Stomach (tissue), 8 donors: ENCODE measurements at regions not wholly inside any gene's neighbourhood (a gene's known extent, or its start where the extent isn't known, plus 50 kb on each side); places are given as distances from the start of the nearest gene placed in this dataset.

Experiments used
- DNase-seq, 2 donors: peaks; one replicate each; pipeline versions ENCODE4 v3.0.0 to v3.0.0-alpha.2; 2013 to 2019
- H3K27ac ChIP-seq, 5 donors: fragments of 200-600 bp in 4 of 5; sonication (generic) in 4 of 5; one replicate each; pipeline ENCODE4 v1.5.1; 2013 to 2019; ENCODE audit warnings: mild to moderate bottlenecking in 1 of 5, moderate library complexity in 1 of 5
- H3K27me3 ChIP-seq, 3 donors: fragments of 200-600 bp; sonication (generic); one replicate each; pipeline ENCODE4 v1.5.1; 2017 to 2019; ENCODE audit warnings: mixed run types in 1 of 3
- H3K36me3 ChIP-seq, 4 donors: fragments of 200-600 bp; sonication (generic); 1 replicate in 3 of 4; 2 replicates in 1 of 4; pipeline ENCODE4 v1.5.1; 2016 to 2019
- H3K4me1 ChIP-seq, 4 donors: fragments of 200-600 bp; sonication (generic); one replicate each; pipeline ENCODE4 v1.5.1; 2016 to 2019
- H3K4me3 ChIP-seq, 4 donors: fragments of 200-600 bp; sonication (generic) in 3 of 4; one replicate each; pipeline ENCODE4 v1.5.1; 2016 to 2019; ENCODE audit warnings: mild to moderate bottlenecking in 1 of 4
- H3K9me3 ChIP-seq, 4 donors: fragments of 200-600 bp; sonication (generic); one replicate each; pipeline ENCODE4 v1.5.1; 2016 to 2019
- EP300 ChIP-seq: sonication (generic); formaldehyde crosslinking; IDR thresholded peaks from one replicate; pipeline ENCODE4 v1.6.1; 2017; ENCODE audit warnings: antibody characterized with exemption
- POLR2A ChIP-seq, 4 donors: fragments of 450-650 bp; IDR thresholded peaks; one replicate each; pipeline ENCODE4 v1.6.1; 2016; ENCODE audit warnings: antibody characterized with exemption in 4 of 4, control low read depth in 2 of 4, mild to moderate bottlenecking in 1 of 4, moderate library complexity in 1 of 4
- POLR2AphosphoS5 ChIP-seq, 3 donors: sonication (generic); formaldehyde crosslinking; IDR thresholded peaks; one replicate each; pipeline ENCODE4 v1.6.1; 2016; ENCODE audit warnings: antibody characterized with exemption in 3 of 3
- WGBS, 5 donors: extraction: QIAGEN DNeasy Blood & Tissue Kit in 3 of 5; methylation state at CpG; one replicate each; pipeline versions ENCODE4 v1.1.5 to v1.1.7; 2013 to 2018; 5-methylcytosine and 5-hydroxymethylcytosine counted together
- intact Hi-C: fragments of 100-400 bp; cut with DNase I; formaldehyde crosslinking; loops from one replicate; pipeline ENCODE4 v1.15.1; 2023; ENCODE audit warnings: low total_unique reads
- TF ChIP-seq, protein P1 (sequence below), 7 experiments: fragments of 450-650 bp in 4 of 7; fragments of 200-600 bp in 3 of 7; sonication (generic) in 3 of 7; IDR thresholded peaks; one replicate each; pipeline ENCODE4 v1.5.1; 2016 to 2019; ENCODE audit warnings: antibody characterized with exemption in 7 of 7, control low read depth in 2 of 7, mild to moderate bottlenecking in 1 of 7
- donor health status: healthy with polysubstance abuse.
- donor health status: Bipolar disorder and iron deficiency.
- donor health status: healthy.

GRCh38 chr11:43589601-43590250 lies 90.8 kb upstream of the HSD17B12 start:
- Histone ChIP-seq H3K27me3 (peaks cover 0 to 30% (median 1%) of the 10 kb centered on the region in 3 donors), H3K4me1 (no peaks in the 10 kb centered on the region)
- 64 to 77% (median 71%) methylated on average over 5 of the region's 5 CpGs for WGBS, 5 donors

GRCh38 chr11:43601511-43601910 lies 79.0 kb upstream of the HSD17B12 start:
- TF ChIP-seq, protein P1, sequence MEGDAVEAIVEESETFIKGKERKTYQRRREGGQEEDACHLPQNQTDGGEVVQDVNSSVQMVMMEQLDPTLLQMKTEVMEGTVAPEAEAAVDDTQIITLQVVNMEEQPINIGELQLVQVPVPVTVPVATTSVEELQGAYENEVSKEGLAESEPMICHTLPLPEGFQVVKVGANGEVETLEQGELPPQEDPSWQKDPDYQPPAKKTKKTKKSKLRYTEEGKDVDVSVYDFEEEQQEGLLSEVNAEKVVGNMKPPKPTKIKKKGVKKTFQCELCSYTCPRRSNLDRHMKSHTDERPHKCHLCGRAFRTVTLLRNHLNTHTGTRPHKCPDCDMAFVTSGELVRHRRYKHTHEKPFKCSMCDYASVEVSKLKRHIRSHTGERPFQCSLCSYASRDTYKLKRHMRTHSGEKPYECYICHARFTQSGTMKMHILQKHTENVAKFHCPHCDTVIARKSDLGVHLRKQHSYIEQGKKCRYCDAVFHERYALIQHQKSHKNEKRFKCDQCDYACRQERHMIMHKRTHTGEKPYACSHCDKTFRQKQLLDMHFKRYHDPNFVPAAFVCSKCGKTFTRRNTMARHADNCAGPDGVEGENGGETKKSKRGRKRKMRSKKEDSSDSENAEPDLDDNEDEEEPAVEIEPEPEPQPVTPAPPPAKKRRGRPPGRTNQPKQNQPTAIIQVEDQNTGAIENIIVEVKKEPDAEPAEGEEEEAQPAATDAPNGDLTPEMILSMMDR (IDR thresholded peaks at IDR 0.05) = no peak
- no peak for TF ChIP-seq POLR2AphosphoS5 (IDR thresholded peaks at IDR 0.05)
- TF ChIP-seq EP300 = no peak
- TF ChIP-seq POLR2A (IDR thresholded peaks at IDR 0.05) = no peak
- intact Hi-C loops = no loop called here
- no peaks in the 10 kb centered on the region for H3K9me3 ChIP-seq
- no peak for DNase-seq
- H3K4me1 ChIP-seq = no peaks in the 10 kb centered on the region
- no peaks in the 10 kb centered on the region for H3K36me3 ChIP-seq
- no peak overlapping the region for H3K4me3 ChIP-seq
- peaks cover 0 to 14% (median 0%) of the 10 kb centered on the region in 3 donors for H3K27me3 ChIP-seq
- WGBS, 5 donors = 45 to 69% (median 59%) methylated on average over 1 of the region's 1 CpG
- no peak overlapping the region for H3K27ac ChIP-seq

More at GRCh38 chr11:43589601-43590250, 90.8 kb upstream of the HSD17B12 start:
- Histone ChIP-seq H3K4me3 (no peak overlapping the region), H3K9me3 (no peaks in the 10 kb centered on the region), H3K27ac (no peak overlapping the region), H3K36me3 (no peaks in the 10 kb centered on the region)
- intact Hi-C loops = no loop called here
- no peak for TF ChIP-seq POLR2A (IDR thresholded peaks at IDR 0.05)
- no peak for TF ChIP-seq EP300
- TF ChIP-seq, protein P1 (IDR thresholded peaks at IDR 0.05) = no peak
- no peak for TF ChIP-seq POLR2AphosphoS5 (IDR thresholded peaks at IDR 0.05)
- DNase-seq = no peak

GRCh38 chr11:43602670-43603069 lies 77.9 kb upstream of the HSD17B12 start:
- Histone ChIP-seq H3K4me1 (no peaks in the 10 kb centered on the region), H3K36me3 (no peaks in the 10 kb centered on the region), H3K9me3 (no peaks in the 10 kb centered on the region), H3K4me3 (no peak overlapping the region), H3K27ac (no peak overlapping the region), H3K27me3 (peaks cover 0 to 14% (median 0%) of the 10 kb centered on the region in 3 donors)
- TF ChIP-seq, protein P1 (IDR thresholded peaks at IDR 0.05) = no peak
- TF ChIP-seq EP300 (no peak), POLR2AphosphoS5 (IDR thresholded peaks at IDR 0.05) (no peak), POLR2A (IDR thresholded peaks at IDR 0.05) (no peak)
- intact Hi-C loops = no loop called here
- WGBS, 5 donors = 70 to 83% (median 79%) methylated on average over 2 of the region's 2 CpGs
- no peak for DNase-seq

GRCh38 chr11:43614214-43614613 lies 66.3 kb upstream of the HSD17B12 start:
- peaks cover 0 to 25% (median 16%) of the 10 kb centered on the region in 4 donors for H3K9me3 ChIP-seq
- no peak for DNase-seq
- WGBS, 5 donors = 78 to 87% (median 80%) methylated on average over 2 of the region's 2 CpGs
- H3K4me3 ChIP-seq = no peak overlapping the region
- intact Hi-C loops = no loop called here
- peaks cover 0 to 4% (median 0%) of the 10 kb centered on the region in 3 donors for H3K27me3 ChIP-seq
- no peak overlapping the region for H3K27ac ChIP-seq
- H3K4me1 ChIP-seq = no peaks in the 10 kb centered on the region
- TF ChIP-seq POLR2A (IDR thresholded peaks at IDR 0.05) = no peak
- TF ChIP-seq POLR2AphosphoS5 (IDR thresholded peaks at IDR 0.05) = no peak
- TF ChIP-seq, protein P1 (IDR thresholded peaks at IDR 0.05) = no peak
- H3K36me3 ChIP-seq = no peaks in the 10 kb centered on the region
